ENCODE measurements at regions not wholly inside any gene's neighbourhood (a gene's known extent, or its start where the extent isn't known, plus 50 kb on each side); places are given as distances from the start of the nearest gene placed in this dataset.

DNA sequence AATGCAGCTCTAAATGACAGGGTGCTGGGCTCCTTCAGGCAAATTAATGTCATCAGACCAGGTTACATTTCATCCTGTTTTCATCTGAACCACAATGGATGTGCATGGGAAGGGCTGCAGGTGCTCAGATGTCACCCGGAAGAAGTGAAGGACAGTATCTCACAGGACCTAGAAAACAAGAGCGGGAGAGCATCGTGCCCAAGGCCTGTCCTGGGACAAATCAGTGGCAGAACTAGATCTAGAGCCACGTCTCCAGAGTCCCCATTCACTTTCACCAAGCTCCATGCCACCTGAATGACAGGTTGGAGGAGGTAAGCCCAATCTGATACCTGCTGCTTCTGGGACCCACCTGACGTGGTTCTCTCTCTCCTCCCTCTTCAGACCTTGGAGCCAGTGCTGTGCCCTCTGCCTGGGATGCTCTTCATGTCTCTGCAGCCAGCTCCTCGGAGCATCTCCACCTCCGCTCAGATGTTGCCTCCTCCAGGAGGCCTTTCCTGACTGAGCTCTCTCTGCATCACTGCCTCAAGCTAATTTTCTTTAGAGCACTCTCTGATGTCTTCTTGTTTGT is 77.3 kb downstream of the CPN2 start:
- TF ChIP-seq, protein P1, sequence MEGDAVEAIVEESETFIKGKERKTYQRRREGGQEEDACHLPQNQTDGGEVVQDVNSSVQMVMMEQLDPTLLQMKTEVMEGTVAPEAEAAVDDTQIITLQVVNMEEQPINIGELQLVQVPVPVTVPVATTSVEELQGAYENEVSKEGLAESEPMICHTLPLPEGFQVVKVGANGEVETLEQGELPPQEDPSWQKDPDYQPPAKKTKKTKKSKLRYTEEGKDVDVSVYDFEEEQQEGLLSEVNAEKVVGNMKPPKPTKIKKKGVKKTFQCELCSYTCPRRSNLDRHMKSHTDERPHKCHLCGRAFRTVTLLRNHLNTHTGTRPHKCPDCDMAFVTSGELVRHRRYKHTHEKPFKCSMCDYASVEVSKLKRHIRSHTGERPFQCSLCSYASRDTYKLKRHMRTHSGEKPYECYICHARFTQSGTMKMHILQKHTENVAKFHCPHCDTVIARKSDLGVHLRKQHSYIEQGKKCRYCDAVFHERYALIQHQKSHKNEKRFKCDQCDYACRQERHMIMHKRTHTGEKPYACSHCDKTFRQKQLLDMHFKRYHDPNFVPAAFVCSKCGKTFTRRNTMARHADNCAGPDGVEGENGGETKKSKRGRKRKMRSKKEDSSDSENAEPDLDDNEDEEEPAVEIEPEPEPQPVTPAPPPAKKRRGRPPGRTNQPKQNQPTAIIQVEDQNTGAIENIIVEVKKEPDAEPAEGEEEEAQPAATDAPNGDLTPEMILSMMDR (conservative IDR thresholded peaks at IDR 0.05; ENCODE audit: low read depth, low read length): no peak
- TF ChIP-seq EZH2 (IDR thresholded peaks at IDR 0.05; ENCODE audit: borderline replicate concordance, low read depth, low read length, poor library complexity, severe bottlenecking): no peak

Measured in A673 (cell line).